AG04449 (cell line): ENCODE measurements at regions not wholly inside any gene's neighbourhood (a gene's known extent, or its start where the extent isn't known, plus 50 kb on each side); places are given as distances from the start of the nearest gene placed in this dataset.

Experiments
- CTCF ChIA-PET: fragments of 350-600 bp; formaldehyde crosslinking; extraction: SDS; loops from one replicate; lab custom pipeline; 2021; ENCODE audit warnings: antibody characterized with exemption; lab: Yijun Ruan, JAX
- POLR2A ChIA-PET: fragments of 400-600, 350-600 bp; formaldehyde crosslinking; extraction: SDS; loops from one replicate; lab custom pipeline; 2020; ENCODE audit warnings: antibody characterized with exemption, inconsistent platforms; lab: Yijun Ruan, JAX
- DNase-seq: peaks from one replicate; pipeline ENCODE4 v3.0.0-alpha.2; 2010; ENCODE audit warnings: low read depth, low spot score
- H3K4me3 ChIP-seq: 2 replicates; pipeline ENCODE4 v1.5.1; 2011; ENCODE audit warnings: low read depth, mild to moderate bottlenecking, control low read depth, low read length
- CTCF ChIP-seq: IDR thresholded peaks from one replicate; pipeline ENCODE4 v1.5.1; 2011; ENCODE audit warnings: mild to moderate bottlenecking, moderate library complexity, low read length, control low read depth, inconsistent platforms; ENCODE audit not compliant: insufficient read depth; ENCODE audit errors: missing control alignments

- ChIA-PET POLR2A (no interaction called here), CTCF (interaction anchor here (1.5 kb wide), 1 partner anchor 9 kb away, joined by 7 read pairs; no protein-coding TSS in a partner anchor)
- TF ChIP-seq CTCF, result no peak
- H3K4me3 ChIP-seq, result no peak overlapping the region
- DNase-seq, result no peak
These were observed 55.1 kb upstream of the SLC1A1 start for GRCh38 chr9:4435197-4435596.

DNA sequence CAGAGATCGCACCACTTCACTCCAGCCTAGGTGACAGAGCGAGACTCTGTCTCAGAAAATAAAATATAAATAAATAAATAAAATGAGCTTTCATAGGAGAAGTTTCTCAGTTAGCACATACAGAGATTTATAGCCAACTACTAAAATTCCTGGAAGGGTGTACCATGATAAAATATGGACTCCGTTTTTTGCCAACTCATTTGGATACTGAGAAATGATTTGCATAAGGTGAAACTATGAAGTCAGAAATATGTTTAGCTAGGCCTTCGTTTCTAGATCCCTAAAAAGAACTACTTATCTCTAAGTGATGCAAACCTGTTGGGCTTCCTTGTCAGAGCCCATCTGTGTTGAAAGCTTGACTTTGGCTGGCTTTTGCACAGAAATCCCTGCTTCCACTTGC lies 56.9 kb upstream of the SLC1A1 start:
- no peak for DNase-seq
- H3K4me3 ChIP-seq, result no peak overlapping the region
- POLR2A ChIA-PET, result no interaction called here
- CTCF ChIA-PET, result no interaction called here
- no peak for TF ChIP-seq CTCF

GRCh38 chr9:4430432-4431261 lies 59.6 kb upstream of the SLC1A1 start:
- POLR2A ChIA-PET, result no interaction called here
- CTCF ChIA-PET, result no interaction called here
- DNase-seq, result no peak
- TF ChIP-seq CTCF, result no peak
- H3K4me3 ChIP-seq, result no peak overlapping the region

- POLR2A ChIA-PET, result no interaction called here
- H3K4me3 ChIP-seq, result no peak overlapping the region
- no peak for TF ChIP-seq CTCF
- CTCF ChIA-PET, result interaction anchor here (1.8 kb wide), 1 partner anchor 10 kb away, joined by 7 read pairs; no protein-coding TSS in a partner anchor
- DNase-seq, result no peak
These were observed 64.8 kb upstream of the SLC1A1 start for GRCh38 chr9:4425319-4426045.

DNA sequence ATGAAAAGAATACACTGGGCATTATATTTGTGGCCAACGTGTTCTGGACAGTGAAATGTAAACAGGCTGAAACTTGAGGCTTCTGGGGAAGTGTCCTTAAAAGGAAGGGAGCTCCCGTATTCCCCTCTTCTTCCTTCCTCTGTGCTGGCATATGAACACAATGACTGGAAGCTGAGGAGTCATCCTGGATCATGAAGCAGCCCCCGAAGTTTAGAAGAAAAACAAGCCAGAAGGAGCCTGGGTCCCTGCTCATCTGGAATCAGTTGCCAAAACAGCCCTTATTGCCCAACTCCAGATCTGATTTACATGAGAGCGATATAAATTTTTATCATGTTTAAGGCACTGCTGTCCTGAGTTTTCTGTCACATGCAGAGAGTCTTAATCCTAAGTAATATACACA lies 65.4 kb upstream of the SLC1A1 start:
- TF ChIP-seq CTCF, result no peak
- no peak overlapping the region for H3K4me3 ChIP-seq
- ChIA-PET POLR2A (no interaction called here), CTCF (interaction anchor here (1.8 kb wide), 1 partner anchor 10 kb away, joined by 7 read pairs; no protein-coding TSS in a partner anchor)
- DNase-seq, result no peak

GRCh38 chr9:4424038-4424437 lies 66.2 kb upstream of the SLC1A1 start:
- no peak for TF ChIP-seq CTCF
- no peak overlapping the region for H3K4me3 ChIP-seq
- POLR2A ChIA-PET, result no interaction called here
- CTCF ChIA-PET, result no interaction called here
- DNase-seq, result no peak
